HEK293 (cell line): ENCODE measurements at regions not wholly inside any gene's neighbourhood (a gene's known extent, or its start where the extent isn't known, plus 50 kb on each side); places are given as distances from the start of the nearest gene placed in this dataset.

ENCODE experiments used
- CTCF ChIA-PET: fragments of 350-600 bp; formaldehyde crosslinking; extraction: SDS; loops from one replicate; lab custom pipeline; 2021; ENCODE audit warnings: antibody characterized with exemption; lab: Yijun Ruan, JAX
- POLR2A ChIA-PET: fragments of 300-600 bp; formaldehyde crosslinking; extraction: SDS; loops from one replicate; lab custom pipeline; 2020; ENCODE audit warnings: antibody characterized with exemption, inconsistent platforms; lab: Yijun Ruan, JAX
- H3K27ac ChIP-seq: fragments of 200-500 bp; sonication (Bioruptor generic); 2 replicates; pipeline ENCODE4 v1.5.1; 2014; ENCODE audit warnings: low read depth, low read length, control low read depth, inconsistent platforms; ENCODE audit errors: extremely low read depth
- H3K36me3 ChIP-seq, 2 experiments: fragments of 200-500 bp in 1 of 2; sonication (Bioruptor generic) in 1 of 2; 1 replicate in 1 of 2; 2 replicates in 1 of 2; pipeline ENCODE4 v1.5.1; 2014 to 2017; ENCODE audit warnings: inconsistent platforms in 2 of 2, low read length in 2 of 2; ENCODE audit not compliant: control insufficient read depth in 2 of 2, insufficient read depth in 1 of 2
- H3K4me1 ChIP-seq: fragments of 200-500 bp; sonication (Bioruptor generic); 2 replicates; pipeline ENCODE4 v1.5.1; 2014; ENCODE audit warnings: mild to moderate bottlenecking, low read length, inconsistent platforms; ENCODE audit not compliant: control insufficient read depth, insufficient read depth
- H3K4me3 ChIP-seq: 2 replicates; pipeline ENCODE4 v1.5.1; 2011; ENCODE audit warnings: low read depth, mild to moderate bottlenecking, control low read depth, low read length, moderate library complexity
- H3K9me3 ChIP-seq: fragments of 200-500 bp; sonication (Bioruptor generic); 2 replicates; pipeline ENCODE4 v1.5.1; 2014; ENCODE audit warnings: low read depth, low read length, inconsistent platforms; ENCODE audit not compliant: control insufficient read depth, insufficient read depth
- SP3 ChIP-seq: fragments of 450-650 bp; formaldehyde crosslinking; IDR thresholded peaks from 2 replicates; pipeline ENCODE4 v1.5.1; 2016; ENCODE audit warnings: missing biosample characterization, missing genetic modification characterization
- TCF7L2 ChIP-seq: IDR thresholded peaks from 2 replicates; pipeline ENCODE4 v1.6.1; 2011; ENCODE audit warnings: low read depth, mild to moderate bottlenecking, inconsistent platforms, low read length, moderate library complexity, borderline replicate concordance
- ZBTB8A ChIP-seq: fragments of 450-650 bp; formaldehyde crosslinking; IDR thresholded peaks from 2 replicates; pipeline ENCODE4 v1.5.1; 2016; ENCODE audit warnings: missing biosample characterization, missing genetic modification characterization
- ZNF10 ChIP-seq: fragments of 450-650 bp; formaldehyde crosslinking; IDR thresholded peaks from 2 replicates; pipeline ENCODE4 v1.5.1; 2017; ENCODE audit warnings: missing biosample characterization, missing genetic modification characterization
- ZNF138 ChIP-seq: fragments of 450-650 bp; formaldehyde crosslinking; IDR thresholded peaks from 2 replicates; pipeline ENCODE4 v1.5.1; 2016; ENCODE audit warnings: missing biosample characterization, missing genetic modification characterization, borderline replicate concordance
- ZNF211 ChIP-seq: fragments of 450-650 bp; formaldehyde crosslinking; IDR thresholded peaks from 2 replicates; pipeline ENCODE4 v1.5.1; 2016; ENCODE audit warnings: low read depth, missing biosample characterization, missing genetic modification characterization
- ZNF266 ChIP-seq: fragments of 450-650 bp; formaldehyde crosslinking; IDR thresholded peaks from 2 replicates; pipeline ENCODE4 v1.5.1; 2016; ENCODE audit warnings: missing biosample characterization, missing genetic modification characterization, low read depth
- ZNF426 ChIP-seq: fragments of 450-650 bp; formaldehyde crosslinking; IDR thresholded peaks from 2 replicates; pipeline ENCODE4 v1.5.1; 2017; ENCODE audit warnings: missing biosample characterization, missing genetic modification characterization, mild to moderate bottlenecking, inconsistent platforms, moderate library complexity
- ZNF555 ChIP-seq: fragments of 450-650 bp; formaldehyde crosslinking; conservative IDR thresholded peaks from 2 replicates; pipeline ENCODE4 v1.5.1; 2017; ENCODE audit warnings: missing biosample characterization, mild to moderate bottlenecking, missing genetic modification characterization, inconsistent platforms
- ZNF610 ChIP-seq: fragments of 450-650 bp; formaldehyde crosslinking; IDR thresholded peaks from 2 replicates; pipeline ENCODE4 v1.5.1; 2016; ENCODE audit warnings: missing biosample characterization, missing genetic modification characterization, borderline replicate concordance
- ZNF623 ChIP-seq: fragments of 450-650 bp; formaldehyde crosslinking; IDR thresholded peaks from 2 replicates; pipeline ENCODE4 v1.5.1; 2016; ENCODE audit warnings: missing biosample characterization, missing genetic modification characterization
- ZNF658 ChIP-seq: fragments of 450-650 bp; formaldehyde crosslinking; IDR thresholded peaks from 2 replicates; pipeline ENCODE4; 2016; ENCODE audit warnings: missing biosample characterization, missing genetic modification characterization
- ZNF76 ChIP-seq: fragments of 450-650 bp; formaldehyde crosslinking; IDR thresholded peaks from 2 replicates; pipeline ENCODE4; 2016; ENCODE audit warnings: low read depth, missing biosample characterization, missing genetic modification characterization, borderline replicate concordance
- ZNF776 ChIP-seq: fragments of 450-650 bp; formaldehyde crosslinking; IDR thresholded peaks from 2 replicates; pipeline ENCODE4 v1.5.0; 2017; ENCODE audit warnings: missing biosample characterization, missing genetic modification characterization, borderline replicate concordance
- TF ChIP-seq, protein P1 (sequence below): fragments of 450-650 bp; formaldehyde crosslinking; IDR thresholded peaks from 2 replicates; pipeline ENCODE4 v1.5.1; 2016; ENCODE audit warnings: missing biosample characterization, missing genetic modification characterization
- TF ChIP-seq, protein P2 (sequence below): fragments of 450-650 bp; formaldehyde crosslinking; IDR thresholded peaks from 2 replicates; pipeline ENCODE4 v1.5.1; 2017; ENCODE audit warnings: missing biosample characterization, missing genetic modification characterization
- TF ChIP-seq, protein P3 (sequence below): fragments of 450-650 bp; formaldehyde crosslinking; IDR thresholded peaks from 2 replicates; pipeline ENCODE4 v1.5.1; 2016; ENCODE audit warnings: missing biosample characterization, missing genetic modification characterization
- TF ChIP-seq, protein P4 (sequence below): fragments of 450-650 bp; formaldehyde crosslinking; IDR thresholded peaks from 2 replicates; pipeline ENCODE4 v1.5.1; 2016; ENCODE audit warnings: missing biosample characterization, missing genetic modification characterization

DNA sequence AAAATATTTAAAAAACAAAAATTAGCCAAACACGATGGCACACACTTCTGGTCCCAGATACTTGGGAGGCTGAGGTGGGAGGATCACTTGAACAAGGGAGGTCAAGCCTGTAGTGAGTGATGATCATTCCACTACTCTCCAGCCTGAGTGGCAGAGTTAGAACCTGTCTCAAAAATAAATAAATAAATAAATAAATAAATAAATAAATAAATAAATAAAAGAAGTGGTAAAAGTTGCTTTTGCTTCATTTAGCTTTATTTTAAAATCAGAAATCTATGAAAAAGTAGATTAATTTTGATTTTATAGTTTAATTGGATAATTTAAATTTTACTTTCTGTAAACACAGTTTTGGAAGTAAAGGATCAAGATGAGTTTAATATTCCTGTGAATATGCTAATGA is 552.9 kb upstream of the PCDH10 start (continued):
- TF ChIP-seq ZNF266 (tag by site-specific recombination) (0 out of 2 replicates have a peak, but pooled peaks have one; percentile 20), TCF7L2 (no peak), ZBTB8A (peak; percentile 42; the same call in 1 of the 2 replicates), ZNF426 (peak; percentile 71), ZNF623 (tag by site-specific recombination) (peak; percentile 47), ZNF776 (tag by site-specific recombination) (no peak), ZNF10 (tag by site-specific recombination) (no peak), ZNF138 (tag by site-specific recombination) (no peak), ZNF555 (peak; percentile 69)
- TF ChIP-seq, protein P1, sequence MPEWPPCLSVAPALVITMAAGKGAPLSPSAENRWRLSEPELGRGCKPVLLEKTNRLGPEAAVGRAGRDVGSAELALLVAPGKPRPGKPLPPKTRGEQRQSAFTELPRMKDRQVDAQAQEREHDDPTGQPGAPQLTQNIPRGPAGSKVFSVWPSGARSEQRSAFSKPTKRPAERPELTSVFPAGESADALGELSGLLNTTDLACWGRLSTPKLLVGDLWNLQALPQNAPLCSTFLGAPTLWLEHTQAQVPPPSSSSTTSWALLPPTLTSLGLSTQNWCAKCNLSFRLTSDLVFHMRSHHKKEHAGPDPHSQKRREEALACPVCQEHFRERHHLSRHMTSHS (tag by site-specific recombination) = no peak
- TF ChIP-seq, protein P2, sequence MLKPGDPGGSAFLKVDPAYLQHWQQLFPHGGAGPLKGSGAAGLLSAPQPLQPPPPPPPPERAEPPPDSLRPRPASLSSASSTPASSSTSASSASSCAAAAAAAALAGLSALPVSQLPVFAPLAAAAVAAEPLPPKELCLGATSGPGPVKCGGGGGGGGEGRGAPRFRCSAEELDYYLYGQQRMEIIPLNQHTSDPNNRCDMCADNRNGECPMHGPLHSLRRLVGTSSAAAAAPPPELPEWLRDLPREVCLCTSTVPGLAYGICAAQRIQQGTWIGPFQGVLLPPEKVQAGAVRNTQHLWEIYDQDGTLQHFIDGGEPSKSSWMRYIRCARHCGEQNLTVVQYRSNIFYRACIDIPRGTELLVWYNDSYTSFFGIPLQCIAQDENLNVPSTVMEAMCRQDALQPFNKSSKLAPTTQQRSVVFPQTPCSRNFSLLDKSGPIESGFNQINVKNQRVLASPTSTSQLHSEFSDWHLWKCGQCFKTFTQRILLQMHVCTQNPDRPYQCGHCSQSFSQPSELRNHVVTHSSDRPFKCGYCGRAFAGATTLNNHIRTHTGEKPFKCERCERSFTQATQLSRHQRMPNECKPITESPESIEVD (tag by site-specific recombination) = no peak
- TF ChIP-seq, all 188 proteins: peak for 12

DNA sequence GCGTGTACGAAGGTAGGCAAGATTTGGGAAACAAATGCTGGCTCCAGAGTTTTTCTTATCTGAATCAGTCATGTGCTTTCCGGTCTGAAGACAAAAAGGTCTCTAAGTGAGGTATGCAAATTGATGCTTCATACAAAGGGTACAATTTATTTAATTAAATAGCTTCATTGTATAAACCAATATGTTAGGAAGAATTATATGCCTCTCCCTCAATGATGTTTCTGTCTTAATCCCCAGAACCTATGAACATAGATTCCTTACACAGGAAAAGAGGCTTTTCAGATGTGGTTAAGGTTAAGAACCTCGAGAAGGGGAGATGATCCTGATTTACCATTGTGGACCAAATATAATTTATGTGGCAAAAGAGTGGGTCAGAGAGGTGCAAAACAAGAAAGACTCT is 543.5 kb upstream of the PCDH10 start:
- Histone ChIP-seq H3K27ac (no peak overlapping the region), H3K4me3 (no peak overlapping the region), H3K9me3 (no peaks in the 10 kb centered on the region), H3K36me3 (no peaks in the 10 kb centered on the region), H3K4me1 (no peaks in the 10 kb centered on the region)
- TF ChIP-seq, protein P3, sequence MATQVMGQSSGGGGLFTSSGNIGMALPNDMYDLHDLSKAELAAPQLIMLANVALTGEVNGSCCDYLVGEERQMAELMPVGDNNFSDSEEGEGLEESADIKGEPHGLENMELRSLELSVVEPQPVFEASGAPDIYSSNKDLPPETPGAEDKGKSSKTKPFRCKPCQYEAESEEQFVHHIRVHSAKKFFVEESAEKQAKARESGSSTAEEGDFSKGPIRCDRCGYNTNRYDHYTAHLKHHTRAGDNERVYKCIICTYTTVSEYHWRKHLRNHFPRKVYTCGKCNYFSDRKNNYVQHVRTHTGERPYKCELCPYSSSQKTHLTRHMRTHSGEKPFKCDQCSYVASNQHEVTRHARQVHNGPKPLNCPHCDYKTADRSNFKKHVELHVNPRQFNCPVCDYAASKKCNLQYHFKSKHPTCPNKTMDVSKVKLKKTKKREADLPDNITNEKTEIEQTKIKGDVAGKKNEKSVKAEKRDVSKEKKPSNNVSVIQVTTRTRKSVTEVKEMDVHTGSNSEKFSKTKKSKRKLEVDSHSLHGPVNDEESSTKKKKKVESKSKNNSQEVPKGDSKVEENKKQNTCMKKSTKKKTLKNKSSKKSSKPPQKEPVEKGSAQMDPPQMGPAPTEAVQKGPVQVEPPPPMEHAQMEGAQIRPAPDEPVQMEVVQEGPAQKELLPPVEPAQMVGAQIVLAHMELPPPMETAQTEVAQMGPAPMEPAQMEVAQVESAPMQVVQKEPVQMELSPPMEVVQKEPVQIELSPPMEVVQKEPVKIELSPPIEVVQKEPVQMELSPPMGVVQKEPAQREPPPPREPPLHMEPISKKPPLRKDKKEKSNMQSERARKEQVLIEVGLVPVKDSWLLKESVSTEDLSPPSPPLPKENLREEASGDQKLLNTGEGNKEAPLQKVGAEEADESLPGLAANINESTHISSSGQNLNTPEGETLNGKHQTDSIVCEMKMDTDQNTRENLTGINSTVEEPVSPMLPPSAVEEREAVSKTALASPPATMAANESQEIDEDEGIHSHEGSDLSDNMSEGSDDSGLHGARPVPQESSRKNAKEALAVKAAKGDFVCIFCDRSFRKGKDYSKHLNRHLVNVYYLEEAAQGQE (tag by site-specific recombination) = no peak
- TF ChIP-seq ZNF658 (tag by site-specific recombination) (no peak), SP3 (tag by site-specific recombination) (no peak), ZNF211 (no peak)
- ChIA-PET POLR2A (no interaction called here), CTCF (no interaction called here)

DNA sequence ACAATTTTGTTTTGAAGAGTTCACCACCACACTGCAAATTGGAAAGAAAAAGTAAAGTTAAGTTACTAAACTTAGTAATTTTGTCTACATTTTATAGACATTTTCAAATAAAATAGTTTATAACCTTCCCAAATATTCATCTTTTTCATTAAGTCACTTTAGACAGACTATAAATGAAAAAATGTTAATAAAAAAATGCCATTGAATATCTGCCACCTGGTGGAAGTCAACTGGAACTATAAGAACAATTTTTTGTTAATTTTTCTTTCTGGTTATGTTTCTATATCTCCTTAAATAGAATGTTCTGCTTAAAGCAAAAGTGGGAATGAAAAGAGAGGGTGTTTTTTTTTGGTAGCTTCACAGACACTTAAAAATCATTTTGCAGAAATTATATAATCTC is 534.4 kb upstream of the PCDH10 start:
- TF ChIP-seq, protein P4, sequence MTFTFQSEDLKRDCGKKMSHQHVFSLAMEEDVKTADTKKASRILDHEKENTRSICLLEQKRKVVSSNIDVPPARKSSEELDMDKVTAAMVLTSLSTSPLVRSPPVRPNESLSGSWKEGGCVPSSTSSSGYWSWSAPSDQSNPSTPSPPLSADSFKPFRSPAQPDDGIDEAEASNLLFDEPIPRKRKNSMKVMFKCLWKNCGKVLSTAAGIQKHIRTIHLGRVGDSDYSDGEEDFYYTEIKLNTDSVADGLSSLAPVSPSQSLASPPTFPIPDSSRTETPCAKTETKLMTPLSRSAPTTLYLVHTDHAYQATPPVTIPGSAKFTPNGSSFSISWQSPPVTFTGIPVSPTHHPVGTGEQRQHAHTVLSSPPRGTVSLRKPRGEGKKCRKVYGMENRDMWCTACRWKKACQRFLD (tag by site-specific recombination) = no peak
- TF ChIP-seq SP3 (tag by site-specific recombination) (no peak), ZNF76 (tag by site-specific recombination) (no peak), ZNF610 (tag by site-specific recombination) (no peak)
- no peak overlapping the region for H3K4me3 ChIP-seq
- ChIA-PET CTCF (no interaction called here), POLR2A (no interaction called here)
- H3K36me3 ChIP-seq = no peaks in the 10 kb centered on the region
- H3K27ac ChIP-seq = no peak overlapping the region
- H3K4me1 ChIP-seq = no peaks in the 10 kb centered on the region
- no peaks in the 10 kb centered on the region for H3K9me3 ChIP-seq
